SW480 (cell line): ENCODE measurements at regions not wholly inside any gene's neighbourhood (a gene's known extent, or its start where the extent isn't known, plus 50 kb on each side); places are given as distances from the start of the nearest gene placed in this dataset.
"Not testable (repeated sequence)": the region's sequence is repeated elsewhere in the genome, so short reads cannot be mapped to it uniquely, and the experiment has no call there.

Source experiments
- DNase-seq: peaks from one replicate; pipeline ENCODE4 v3.0.0-alpha.2; 2016; ENCODE audit warnings: low spot score

DNA sequence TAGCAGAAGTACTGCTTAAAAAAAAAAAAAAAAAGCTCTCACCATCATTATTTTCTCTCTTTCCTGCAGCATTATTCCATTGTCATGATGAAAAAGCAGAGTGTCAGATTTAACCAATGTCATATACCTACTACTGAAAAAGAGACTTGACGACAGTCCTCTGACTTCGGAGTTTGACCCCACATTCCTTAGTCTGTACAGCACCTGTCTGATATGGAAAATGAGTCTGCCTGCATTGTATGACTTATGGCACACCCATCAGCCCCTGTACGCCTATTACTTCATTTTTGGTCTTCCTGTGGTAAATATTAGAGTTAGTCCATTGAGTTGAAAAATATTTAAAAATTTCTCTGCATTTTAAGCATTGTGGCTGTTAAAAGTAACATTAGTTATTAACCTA lies 54.5 kb upstream of the NOX4 start:
- no peak for DNase-seq

DNA sequence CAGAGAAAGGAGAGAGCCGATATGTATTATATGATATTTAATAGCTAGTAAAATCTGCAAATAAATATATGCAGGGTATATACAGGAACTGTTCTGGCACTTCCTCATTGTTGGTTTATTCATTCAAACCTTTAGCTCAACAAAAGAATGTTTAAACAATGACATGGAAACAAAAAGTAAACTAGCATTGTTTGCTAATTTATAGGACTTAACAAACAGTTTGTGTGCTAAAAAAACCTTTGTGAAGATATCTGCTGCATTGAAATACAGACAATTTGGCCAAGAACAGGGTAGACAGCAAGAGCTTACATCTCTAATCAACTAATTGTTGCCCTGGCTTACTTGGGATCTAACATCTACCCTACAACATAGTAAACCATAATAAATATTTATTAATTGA lies 64.6 kb upstream of the NOX4 start:
- DNase-seq: not testable (repeated sequence)

DNA sequence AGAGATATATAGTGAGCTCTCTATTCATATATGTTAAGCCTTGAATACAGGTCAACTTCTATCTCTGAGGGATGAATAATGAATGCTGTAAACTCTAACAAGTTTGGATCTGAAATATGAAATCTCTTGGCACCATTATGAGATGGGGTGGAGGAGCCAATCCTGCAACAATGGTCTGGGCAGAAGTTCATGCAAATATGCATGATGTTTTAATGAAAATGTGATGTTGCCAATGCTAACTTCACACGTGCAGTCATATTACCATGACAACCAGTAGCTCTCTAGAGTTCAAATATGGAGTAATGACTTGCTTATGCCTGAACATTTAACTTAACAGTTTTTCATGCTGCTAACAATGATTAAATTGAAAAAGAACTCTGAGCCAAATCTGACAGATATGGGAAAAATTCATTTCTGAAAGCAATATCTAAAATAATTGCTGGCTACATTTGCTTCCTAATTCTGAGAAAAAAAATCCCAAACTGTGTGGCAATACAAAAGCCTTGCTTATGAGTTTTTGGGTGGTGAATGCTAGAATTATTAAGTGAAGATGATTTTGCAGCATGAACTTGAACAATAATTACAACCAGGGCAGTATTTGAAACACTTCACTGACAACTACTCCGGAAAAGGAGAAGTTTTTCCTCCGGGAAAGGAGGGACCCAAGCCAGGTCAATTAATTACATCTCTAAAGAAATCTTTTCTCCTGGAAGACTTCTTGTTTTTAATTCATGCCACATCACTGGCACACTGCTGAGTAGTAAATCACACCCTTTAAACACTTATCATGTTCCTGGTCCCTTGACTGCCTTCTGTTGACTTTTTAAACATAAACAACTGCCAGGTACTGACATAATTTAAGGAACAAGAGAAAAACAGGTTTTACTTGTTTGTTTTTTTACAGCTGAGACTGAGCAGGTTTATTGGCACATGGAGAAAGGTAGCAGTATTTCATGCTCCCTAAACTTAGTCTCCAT lies 65.8 kb upstream of the NOX4 start:
- not testable (repeated sequence) for DNase-seq

DNA sequence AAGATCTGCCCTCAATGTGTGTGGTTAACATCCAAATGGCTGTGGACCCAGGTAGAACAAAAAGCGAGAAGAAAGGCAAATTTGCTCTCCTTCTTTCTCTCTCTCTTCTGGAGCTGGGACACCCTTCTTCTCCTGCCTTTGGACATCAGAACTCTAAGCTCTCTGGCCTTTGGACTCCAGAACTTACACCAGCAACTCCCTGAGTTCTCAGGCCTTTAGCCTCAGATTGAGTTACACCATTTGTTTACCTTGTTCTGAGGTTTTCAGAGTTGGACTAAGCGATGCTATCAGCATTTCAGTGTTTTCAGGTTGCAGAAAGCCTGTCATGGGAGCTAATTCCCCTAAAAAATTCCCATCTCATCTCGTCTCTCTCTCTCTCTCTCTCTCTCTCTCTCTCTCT lies 69.4 kb upstream of the NOX4 start:
- DNase-seq: not testable (repeated sequence)

DNA sequence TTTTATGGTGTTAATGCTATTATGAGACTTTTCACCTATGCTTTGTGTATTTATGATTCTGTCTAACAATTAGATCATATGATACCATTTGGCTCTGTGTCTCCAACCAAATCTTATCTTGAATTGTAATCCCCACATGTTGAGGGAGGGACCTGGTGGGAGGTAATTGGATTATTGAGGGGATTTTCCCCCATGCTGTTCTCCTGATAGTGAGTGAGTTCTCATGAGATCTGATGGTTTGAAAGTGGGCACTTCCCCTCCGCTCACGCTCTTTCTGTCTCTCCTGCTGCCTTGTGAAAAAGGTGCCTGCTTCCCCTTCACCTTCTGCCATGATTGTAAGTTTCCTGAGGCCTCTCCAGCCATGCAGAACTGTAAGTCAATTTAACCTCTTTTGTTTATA lies 71.6 kb upstream of the NOX4 start:
- DNase-seq: not testable (repeated sequence)

DNA sequence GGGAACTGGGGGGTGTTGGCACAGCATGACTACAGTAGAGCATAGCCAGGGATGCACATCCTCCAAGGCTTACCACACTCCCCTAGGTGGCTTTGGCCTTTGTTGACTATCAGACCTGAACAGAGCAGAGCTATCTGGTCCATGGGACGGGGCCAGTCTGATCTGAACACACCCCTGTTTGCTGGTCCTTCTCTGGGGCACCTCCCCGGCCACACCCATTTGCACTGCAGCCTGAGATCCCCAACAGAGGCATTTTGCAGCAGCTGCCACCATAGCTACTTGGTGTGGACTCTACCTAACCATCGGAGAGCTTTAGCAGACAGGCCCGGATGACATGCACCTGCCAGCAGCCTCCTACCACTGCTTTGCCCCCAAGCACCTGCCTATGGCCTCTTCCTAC lies 75.8 kb upstream of the NOX4 start:
- DNase-seq: no peak

DNA sequence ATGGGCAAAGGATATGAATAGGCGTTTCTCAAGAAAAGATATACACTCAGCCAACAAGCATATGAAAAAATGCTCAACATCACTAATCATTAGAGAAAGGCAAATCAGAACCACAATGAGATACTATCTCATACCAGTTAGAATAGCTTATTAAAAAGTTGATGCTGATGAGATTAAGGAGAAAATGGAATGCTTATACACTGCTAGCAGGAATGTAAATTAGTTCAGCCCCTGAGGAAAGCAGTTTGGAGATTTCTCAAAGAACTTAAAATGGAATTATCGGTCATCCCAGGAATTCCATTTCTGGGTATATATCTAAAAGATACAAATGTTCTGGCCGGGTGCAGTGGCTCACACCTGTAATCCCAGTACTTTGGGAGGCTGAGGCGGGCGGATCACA lies 78.2 kb upstream of the NOX4 start:
- not testable (repeated sequence) for DNase-seq

DNA sequence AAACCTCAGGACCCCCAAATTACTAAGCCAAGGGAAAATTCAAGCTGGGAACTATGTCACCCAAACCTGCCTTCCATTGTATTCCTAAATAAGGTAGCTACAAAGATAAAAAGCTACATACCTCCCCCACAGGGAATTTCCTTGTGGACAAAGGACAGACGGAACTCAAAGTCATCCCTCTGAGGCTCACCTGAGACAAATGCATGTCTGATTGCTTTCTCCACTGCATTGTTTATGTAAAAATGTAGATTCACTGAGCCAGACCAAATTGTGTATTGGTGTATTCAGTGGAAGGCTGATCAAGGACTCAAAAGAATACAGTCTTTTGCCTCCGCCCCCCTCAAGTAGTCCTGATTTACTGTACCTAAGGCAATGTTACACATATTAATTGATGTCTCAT lies 80.5 kb upstream of the NOX4 start:
- not testable (repeated sequence) for DNase-seq

DNA sequence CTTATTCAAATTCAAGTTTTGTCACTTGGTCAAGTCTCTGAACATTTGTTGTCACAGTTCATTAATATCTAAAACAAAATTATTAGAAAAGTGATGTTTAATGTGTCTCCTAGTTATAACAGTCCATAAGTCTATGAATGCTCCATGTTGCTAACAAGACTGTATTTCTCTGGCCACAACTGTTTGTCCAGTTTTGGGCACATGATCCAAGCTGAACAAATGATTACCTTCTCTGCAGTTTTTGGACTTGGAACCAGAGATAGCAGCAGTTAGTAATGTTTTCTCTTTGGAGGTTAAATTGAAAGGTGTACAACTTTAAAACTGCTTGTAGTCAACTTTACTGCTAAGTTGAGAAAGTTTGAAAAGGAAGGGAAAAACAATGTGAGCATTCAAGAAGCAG lies 84.7 kb upstream of the NOX4 start:
- DNase-seq: not testable (repeated sequence)

DNA sequence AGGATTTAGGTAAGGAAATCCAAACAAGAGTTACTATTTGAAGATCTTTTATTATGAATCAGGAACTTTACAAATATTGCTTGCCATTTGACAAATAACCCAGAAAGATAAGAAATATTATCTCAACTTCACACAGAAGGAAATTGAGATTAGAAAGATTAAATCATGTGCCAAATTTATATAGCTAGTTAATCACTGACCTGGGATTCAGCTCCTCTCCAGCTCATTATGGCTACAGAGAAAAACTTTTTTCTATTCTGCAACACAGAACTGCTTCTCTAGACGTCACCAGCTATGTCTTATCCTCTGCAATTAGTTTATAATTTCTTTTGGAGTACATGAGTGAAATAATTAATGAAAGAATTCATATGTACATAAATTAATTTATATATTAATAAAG lies 86.3 kb upstream of the NOX4 start:
- DNase-seq: not testable (repeated sequence)

DNA sequence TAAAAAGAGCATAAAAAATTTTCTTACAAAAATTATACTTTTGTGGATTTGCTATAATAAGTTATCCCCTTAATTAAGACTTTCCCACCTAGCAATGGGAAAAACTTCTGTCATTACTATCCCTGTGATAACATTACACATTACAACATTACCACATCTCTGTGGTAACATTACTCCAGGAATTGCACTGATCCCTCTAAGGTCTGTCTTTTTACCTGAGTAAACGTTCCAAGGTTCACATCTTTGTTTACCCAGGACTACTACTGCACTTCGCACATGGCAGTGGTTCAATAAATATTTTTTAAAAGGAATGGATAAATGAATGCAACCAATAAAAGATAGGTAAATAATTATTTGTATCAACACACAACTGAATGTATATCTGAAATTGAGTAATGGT lies 92.4 kb upstream of the NOX4 start:
- DNase-seq: no peak

DNA sequence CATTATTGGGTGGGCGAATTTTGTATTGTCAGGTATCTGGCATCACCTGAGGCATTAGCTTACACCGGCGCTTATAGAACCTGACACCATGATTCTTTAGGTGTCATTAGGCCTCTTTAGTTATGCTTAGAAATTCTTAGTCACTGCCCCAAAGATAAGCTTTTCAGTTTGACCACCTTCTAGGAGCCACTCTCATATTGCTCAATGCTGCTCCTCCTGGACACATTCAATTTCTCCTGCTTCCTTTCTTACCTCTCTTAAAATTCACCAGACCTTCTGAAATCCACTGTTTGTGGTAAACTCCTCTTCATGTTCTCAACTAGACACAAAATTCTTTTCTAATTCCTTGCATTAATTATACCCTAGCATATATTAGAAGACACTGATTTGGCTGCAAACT lies 93.9 kb upstream of the NOX4 start:
- not testable (repeated sequence) for DNase-seq

DNA sequence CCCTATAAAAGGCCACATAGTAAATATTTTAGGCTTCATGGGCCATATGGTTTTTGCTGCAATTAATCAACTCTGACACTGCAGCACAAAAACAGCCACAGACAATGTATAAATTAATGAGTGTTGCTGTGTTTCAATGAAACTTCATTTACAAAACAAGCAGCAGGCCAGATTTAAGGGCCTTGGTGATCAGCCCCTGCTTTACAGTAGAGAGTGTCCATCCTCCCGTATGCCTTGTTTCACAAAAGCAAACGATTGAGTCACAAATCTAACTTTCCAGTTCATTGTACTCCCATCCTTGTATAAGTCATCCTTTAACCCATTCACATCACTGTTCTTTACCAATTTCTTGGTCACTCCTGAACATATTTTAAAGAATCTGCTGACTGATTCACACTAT lies 94.3 kb upstream of the NOX4 start:
- not testable (repeated sequence) for DNase-seq

DNA sequence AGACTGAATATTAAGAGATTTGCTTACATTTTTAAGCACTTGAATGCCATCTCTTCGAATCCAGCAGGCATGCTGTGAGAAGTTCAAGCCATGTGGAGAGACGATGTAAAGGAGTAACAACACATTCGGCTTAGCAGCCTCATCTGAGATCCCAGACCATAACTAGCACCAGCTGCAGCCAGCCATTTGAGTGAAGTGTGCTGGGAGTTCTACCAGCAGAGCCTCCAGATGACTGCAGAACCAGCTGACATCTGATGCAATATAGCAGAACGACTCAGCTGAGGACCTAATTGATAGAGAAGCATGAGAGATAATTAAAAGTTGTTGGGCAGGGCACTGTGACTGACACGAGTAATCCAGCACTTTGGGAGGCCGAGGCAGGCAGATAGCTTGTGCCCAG lies 98.2 kb upstream of the NOX4 start:
- DNase-seq: not testable (repeated sequence)

DNA sequence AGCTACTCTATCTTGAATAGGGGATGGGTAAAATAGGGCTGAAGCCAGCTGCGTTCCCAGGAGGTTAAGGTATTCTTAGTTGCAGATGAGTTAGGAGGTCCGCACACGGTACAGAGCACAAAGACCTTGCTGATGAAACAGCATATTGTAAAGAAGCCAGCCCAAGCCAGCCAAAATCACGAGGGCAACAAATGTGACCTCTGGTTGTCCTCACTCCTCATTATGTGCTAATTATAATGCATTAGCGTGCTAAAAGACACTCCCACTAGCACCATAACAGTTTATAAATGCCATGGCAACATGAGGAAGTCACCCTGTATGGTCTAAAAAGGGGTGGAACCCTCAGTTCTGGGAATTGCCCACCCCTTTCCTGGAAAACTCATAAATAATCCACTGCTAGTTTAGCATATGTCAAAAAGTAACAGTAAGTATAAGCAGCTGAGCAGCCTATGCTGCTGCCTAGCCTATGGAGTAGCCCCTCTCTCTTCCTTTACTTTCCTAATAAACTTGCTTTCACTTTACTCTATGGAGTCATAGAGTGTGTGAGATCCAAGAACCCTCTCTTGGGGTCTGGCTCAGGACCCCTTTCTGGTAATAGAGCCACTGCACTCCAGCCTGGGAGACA lies 98.9 kb upstream of the NOX4 start:
- DNase-seq: not testable (repeated sequence)

DNA sequence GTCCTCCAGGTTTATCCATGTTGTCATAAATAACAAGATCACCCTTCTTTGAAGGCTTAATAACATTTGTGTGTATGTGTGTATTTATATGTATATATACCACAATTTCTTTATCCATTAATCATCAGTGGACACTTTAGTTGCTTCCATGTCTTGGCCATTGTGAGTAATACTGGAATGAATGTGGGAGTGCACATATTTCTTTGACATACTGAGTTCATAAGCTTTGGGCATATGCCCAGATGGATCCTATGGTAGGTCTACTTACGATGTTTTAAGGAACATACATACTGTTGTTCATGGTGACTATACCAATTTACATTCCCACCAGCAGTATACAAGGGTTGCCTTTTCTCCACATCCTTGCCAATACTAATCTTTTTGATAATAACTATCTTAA lies 108.8 kb upstream of the TRIM77 start:
- DNase-seq: not testable (repeated sequence)

DNA sequence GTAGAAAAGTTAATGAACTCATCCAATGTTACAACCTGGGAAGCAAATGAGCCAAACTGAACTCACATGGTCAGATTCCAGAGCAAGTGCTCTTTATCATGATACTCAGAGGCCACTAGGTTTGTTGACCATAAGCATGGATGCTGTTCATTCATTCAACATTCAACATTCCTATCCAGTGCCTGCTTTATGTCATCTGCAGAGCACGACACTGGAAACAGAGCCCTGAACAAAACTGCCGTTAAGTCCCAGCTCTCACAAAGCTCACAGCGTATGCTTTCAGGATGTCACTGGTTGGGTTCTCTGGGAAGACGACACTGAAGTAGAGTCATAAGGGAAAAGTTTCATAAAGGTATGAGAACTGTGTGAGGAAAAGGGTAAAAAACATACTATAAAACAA lies 105.8 kb upstream of the TRIM77 start:
- no peak for DNase-seq

DNA sequence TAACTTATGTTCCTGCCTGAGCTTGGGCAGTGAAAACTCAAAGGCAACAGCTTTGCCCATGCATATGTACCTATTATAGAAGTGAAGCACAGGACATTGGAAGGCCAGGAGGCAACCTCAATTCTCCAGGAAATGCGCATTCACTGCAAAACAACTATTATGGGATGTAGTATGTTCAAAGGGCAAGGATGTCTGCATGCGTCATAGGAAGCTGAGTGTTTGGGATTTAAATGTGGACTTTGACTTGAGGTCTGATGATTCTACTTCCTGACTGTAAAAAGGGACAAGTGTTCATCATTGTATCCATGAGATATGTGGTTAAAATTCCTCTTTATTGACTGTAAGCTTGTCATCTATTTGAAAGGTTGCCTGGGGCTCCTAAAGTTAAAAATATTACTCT lies 103.3 kb upstream of the TRIM77 start:
- peak; percentile 62 for DNase-seq

DNA sequence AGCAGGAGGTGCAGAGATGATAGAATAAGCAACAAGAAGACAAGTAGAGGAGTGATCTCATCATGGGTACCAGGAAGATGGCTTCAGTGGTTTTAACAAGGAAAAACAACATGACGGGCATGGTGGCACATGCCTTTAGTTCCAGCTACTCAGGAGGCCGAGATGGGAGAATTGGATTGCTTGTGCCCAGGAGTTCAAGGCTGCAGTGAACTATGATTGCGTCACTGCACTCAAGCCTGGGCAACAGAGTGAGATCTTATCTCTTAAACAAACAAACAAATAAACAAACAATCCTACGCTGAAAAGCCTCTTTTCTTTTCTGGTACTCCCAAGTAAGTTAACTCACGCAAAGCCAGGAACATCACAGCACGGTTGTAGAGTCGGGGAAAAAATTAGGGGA lies 102.6 kb upstream of the TRIM77 start:
- not testable (repeated sequence) for DNase-seq

DNA sequence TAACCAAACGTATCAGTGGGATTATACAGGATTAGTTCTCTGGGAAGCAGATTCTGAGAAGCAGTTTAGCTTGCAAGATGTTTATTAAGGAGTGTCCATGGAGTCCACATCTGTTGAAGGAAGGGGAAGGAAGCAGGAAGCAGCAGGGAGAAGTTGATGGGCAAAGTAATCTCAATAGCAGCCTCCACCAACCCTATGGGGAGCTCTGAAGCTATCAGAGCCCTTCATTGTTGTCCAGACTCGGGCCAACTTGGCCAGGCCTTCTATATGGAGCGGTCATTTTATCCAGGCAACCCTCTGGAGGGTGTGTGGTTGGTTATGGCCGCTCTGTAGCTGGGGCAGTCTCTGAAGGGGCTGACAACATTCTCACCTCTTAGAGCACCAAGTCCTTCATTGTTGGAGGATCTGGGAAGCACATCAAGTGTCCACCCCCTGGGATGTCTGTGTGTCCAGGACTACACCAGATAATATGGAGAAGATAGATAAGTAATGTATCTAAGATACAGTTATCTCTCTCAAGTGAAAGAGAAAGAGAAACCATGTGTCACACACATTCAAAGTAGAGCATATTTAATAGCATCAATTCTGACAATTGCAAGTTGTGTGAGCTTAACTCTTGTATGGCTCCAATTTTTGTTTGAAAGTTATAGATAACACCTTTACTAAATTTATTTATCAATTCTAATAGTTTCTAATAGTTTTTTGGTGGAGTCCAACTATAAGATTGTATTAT lies 101.7 kb upstream of the TRIM77 start:
- no peak for DNase-seq

DNA sequence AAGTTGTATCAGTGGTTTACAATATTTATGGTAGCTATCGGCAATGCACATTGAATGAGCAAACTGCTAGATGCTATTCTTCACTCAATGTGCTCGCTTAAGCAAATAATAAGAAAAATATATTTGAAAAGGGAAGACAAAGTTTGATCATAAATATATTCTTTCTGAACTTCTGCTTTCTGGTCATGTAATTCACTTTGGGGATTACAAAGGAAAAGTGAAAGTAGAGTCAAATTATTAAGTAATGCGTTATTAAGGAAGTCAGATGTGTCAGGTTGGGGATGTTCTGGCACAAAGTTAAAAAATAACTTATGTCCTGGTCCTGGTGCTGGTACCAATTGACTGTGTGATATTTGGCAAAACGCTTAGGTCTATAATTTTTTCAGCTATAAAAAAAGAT lies 98.0 kb upstream of the TRIM77 start:
- no peak for DNase-seq

DNA sequence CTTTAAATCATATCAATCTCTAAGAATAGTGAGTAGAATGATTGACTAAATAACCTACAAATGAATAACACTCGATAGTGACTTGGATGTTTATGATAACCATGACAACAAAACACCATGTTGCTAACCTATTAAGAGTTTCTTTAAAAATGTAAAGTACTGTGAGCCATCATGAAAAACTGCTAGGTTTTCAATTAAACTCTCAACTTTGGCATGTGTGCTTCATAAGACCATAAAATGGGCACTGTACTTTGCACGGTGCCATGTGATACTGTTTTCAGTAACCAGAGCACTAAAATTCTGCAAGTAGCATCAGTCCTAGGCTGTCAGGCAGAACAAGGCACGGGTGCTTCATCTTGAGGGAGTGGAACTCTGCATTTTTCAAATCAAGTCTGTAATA lies 96.2 kb upstream of the TRIM77 start:
- DNase-seq: no peak

DNA sequence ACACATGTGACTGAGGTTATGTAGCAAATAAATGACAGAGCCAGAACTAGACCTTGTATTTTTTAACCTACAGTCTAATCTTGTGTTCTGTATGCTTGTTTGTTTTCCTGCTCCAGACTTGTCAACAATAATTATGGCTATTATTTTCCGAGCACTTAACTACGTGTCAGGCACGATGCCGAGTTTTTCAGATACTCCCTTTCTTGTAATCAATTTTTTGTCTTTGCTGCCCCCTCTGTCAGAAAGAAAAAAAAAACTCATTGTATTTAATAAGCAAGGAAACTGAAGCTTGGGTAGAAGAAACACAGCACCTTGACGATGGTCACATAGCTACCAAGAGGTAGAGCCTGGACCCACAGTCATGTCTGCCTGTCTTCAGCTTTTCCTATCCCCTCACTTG lies 95.7 kb upstream of the TRIM77 start:
- not testable (repeated sequence) for DNase-seq
